GM12878 (cell line): ENCODE measurements at regions not wholly inside any gene's neighbourhood (a gene's known extent, or its start where the extent isn't known, plus 50 kb on each side); places are given as distances from the start of the nearest gene placed in this dataset.

Experiments
- ATAC-seq: fragments of 200-7000 bp; cut with Tn5 transposase; 3 replicates; pipeline ENCODE4 v1.9.1; 2020; ENCODE audit warnings: mild to moderate bottlenecking, moderate library complexity
- BruUV-seq: library from RNA; stranded (reverse); fragments of 400-500 nt; replicated peaks from 2 replicates; lab custom pipeline; 2021; lab: Mats Ljungman, UMichigan
- CTCF ChIA-PET: fragments of 300-600 bp; sonication (Branson Sonifier 250); formaldehyde crosslinking; extraction: SDS; loops from one replicate; lab custom pipeline; 2021; ENCODE audit warnings: inconsistent platforms; lab: Yijun Ruan, JAX
- POLR2A ChIA-PET: fragments of 350-600 bp; formaldehyde crosslinking; extraction: SDS; loops from one replicate; lab custom pipeline; 2021; ENCODE audit warnings: inconsistent platforms; lab: Charles Lee
- RAD21 ChIA-PET: fragments of 300-600 bp; sonication (Branson Sonifier 250); formaldehyde crosslinking; loops from one replicate; lab custom pipeline; 2023; ENCODE audit warnings: antibody characterized with exemption; ENCODE audit not compliant: unreplicated experiment; lab: Charles Lee
- SMC1A ChIA-PET: fragments of 300-600 bp; sonication (Branson Sonifier 250); formaldehyde crosslinking; loops from one replicate; lab custom pipeline; 2023; ENCODE audit not compliant: unreplicated experiment, uncharacterized antibody; lab: Charles Lee
- DNase-seq: peaks from one replicate; pipeline ENCODE4 v3.0.0-alpha.2; 2011; ENCODE audit warnings: low read depth, low spot score
- FAIRE-seq: peaks from 3 replicates; lab custom pipeline; 2011; peaks lifted over from hg19 to GRCh38; lab: Jason Lieb, UNC
- H2AFZ ChIP-seq: 2 replicates; pipeline ENCODE4 v1.6.0; 2011; ENCODE audit warnings: low read depth, low read length, control low read depth; ENCODE audit not compliant: control insufficient read depth
- H3K27ac ChIP-seq: 2 replicates; pipeline ENCODE4 v1.5.1; 2011; ENCODE audit warnings: control low read depth; ENCODE audit not compliant: control insufficient read depth, insufficient read depth
- H3K27me3 ChIP-seq, 2 experiments: replicated peaks in 1 of 2; 2 replicates each; pipeline versions ENCODE4 v1.6.0 to v1.6.1; 2011; ENCODE audit warnings: low read length in 1 of 2; ENCODE audit not compliant: control insufficient read depth in 2 of 2, insufficient read depth in 2 of 2
- H3K36me3 ChIP-seq, 2 experiments: 2 replicates each; pipeline ENCODE4 v1.5.1; 2011; ENCODE audit warnings: low read length in 1 of 2; ENCODE audit not compliant: control insufficient read depth in 2 of 2, insufficient read depth in 2 of 2
- H3K4me1 ChIP-seq: 2 replicates; pipeline ENCODE4 v1.6.1; 2011; ENCODE audit warnings: mild to moderate bottlenecking, low read length, moderate library complexity, mixed read lengths; ENCODE audit not compliant: control insufficient read depth, insufficient read depth
- H3K4me2 ChIP-seq: 2 replicates; pipeline ENCODE4 v1.6.0; 2011; ENCODE audit warnings: control low read depth; ENCODE audit not compliant: control insufficient read depth, insufficient read depth
- H3K4me3 ChIP-seq: fragments of 200-600 bp; sonication (generic); 2 replicates; pipeline ENCODE4 v1.5.1; 2016
- H3K79me2 ChIP-seq: 2 replicates; pipeline ENCODE4 v1.6.0; 2011; ENCODE audit warnings: low read length; ENCODE audit not compliant: control insufficient read depth, insufficient read depth
- H3K9ac ChIP-seq: 2 replicates; pipeline ENCODE4 v1.8.0; 2011; ENCODE audit warnings: low read length, control low read depth, mixed read lengths; ENCODE audit not compliant: control insufficient read depth, insufficient read depth
- H3K9me3 ChIP-seq: replicated peaks from 3 replicates; pipeline ENCODE4 v1.5.1; 2011; ENCODE audit warnings: mild to moderate bottlenecking, low read length; ENCODE audit not compliant: control insufficient read depth, insufficient read depth
- H4K20me1 ChIP-seq: 2 replicates; pipeline ENCODE4 v1.6.0; 2011; ENCODE audit not compliant: control insufficient read depth, insufficient read depth
- ASH2L ChIP-seq: fragments of 300-600, 200-600 bp; sonication (generic); IDR thresholded peaks from 2 replicates; pipeline ENCODE4 v1.6.1; 2017; ENCODE audit warnings: low read depth, mild to moderate bottlenecking, borderline replicate concordance
- CBFB ChIP-seq: IDR thresholded peaks from 2 replicates; pipeline ENCODE4 v1.6.1; 2016; ENCODE audit warnings: antibody characterized with exemption, low read depth
- CREM ChIP-seq: IDR thresholded peaks from 2 replicates; pipeline ENCODE4 v1.6.1; 2014; ENCODE audit warnings: antibody characterized with exemption, low read depth
- E2F4 ChIP-seq: IDR thresholded peaks from 2 replicates; pipeline ENCODE4 v1.6.1; 2012; ENCODE audit warnings: low read depth, low read length, improper control_type of control experiment
- JUNB ChIP-seq: IDR thresholded peaks from 2 replicates; pipeline ENCODE4 v1.6.1; 2016; ENCODE audit warnings: antibody characterized with exemption, mild to moderate bottlenecking
- NBN ChIP-seq: fragments of 450-650 bp; IDR thresholded peaks from 2 replicates; pipeline ENCODE4 v1.6.1; 2016
- NFYB ChIP-seq: IDR thresholded peaks from 2 replicates; pipeline ENCODE4 v1.6.1; 2011; ENCODE audit warnings: low read depth, mild to moderate bottlenecking, low read length, improper control_type of control experiment, moderate library complexity; ENCODE audit not compliant: insufficient read depth
- NRF1 ChIP-seq: conservative IDR thresholded peaks from 2 replicates; pipeline ENCODE4 v1.6.1; 2011; ENCODE audit warnings: mild to moderate bottlenecking, low read depth, low read length, improper control_type of control experiment
- PAX5 ChIP-seq: IDR thresholded peaks from 2 replicates; pipeline ENCODE4 v1.6.1; 2011; ENCODE audit warnings: low read depth, low read length, borderline replicate concordance
- PAX8 ChIP-seq: fragments of 450-650 bp; IDR thresholded peaks from 2 replicates; pipeline ENCODE4 v1.6.1; 2017; ENCODE audit warnings: mild to moderate bottlenecking, moderate library complexity
- PBX3 ChIP-seq: IDR thresholded peaks from 2 replicates; pipeline ENCODE4 v1.6.1; 2011; ENCODE audit warnings: mild to moderate bottlenecking, low read depth, low read length, moderate library complexity; ENCODE audit not compliant: insufficient replicate concordance
- POU2F2 ChIP-seq: IDR thresholded peaks from 3 replicates; pipeline ENCODE4 v1.6.1; 2011; ENCODE audit warnings: low read depth, mild to moderate bottlenecking, low read length, borderline replicate concordance
- RELA ChIP-seq: fragments of 450-650 bp; IDR thresholded peaks from 2 replicates; pipeline ENCODE4 v1.8.0; 2014; ENCODE audit warnings: borderline replicate concordance; ENCODE audit not compliant: partially characterized antibody
- SMAD5 ChIP-seq: IDR thresholded peaks from 2 replicates; pipeline ENCODE4 v1.6.1; 2016; ENCODE audit warnings: antibody characterized with exemption, low read depth
- SRF ChIP-seq, 2 experiments: IDR thresholded peaks; 2 replicates each; pipeline ENCODE4 v1.6.1; 2011; ENCODE audit warnings: low read depth in 2 of 2, low read length in 2 of 2, mild to moderate bottlenecking in 1 of 2, moderate library complexity in 1 of 2
- STAT3 ChIP-seq: IDR thresholded peaks from 2 replicates; pipeline ENCODE4 v1.6.1; 2011; ENCODE audit warnings: low read depth, low read length, improper control_type of control experiment
- WRNIP1 ChIP-seq: IDR thresholded peaks from 2 replicates; pipeline ENCODE4 v1.6.1; 2011; ENCODE audit warnings: low read depth, low read length, improper control_type of control experiment, borderline replicate concordance
- ZNF24 ChIP-seq: fragments of 450-650 bp; IDR thresholded peaks from 2 replicates; pipeline ENCODE4 v1.6.1; 2017; ENCODE audit warnings: antibody characterized with exemption, mild to moderate bottlenecking
- WGBS: methylation state at CpG from one replicate; pipeline ENCODE4 v1.1.6; 2016; ENCODE audit warnings: low lambda C conversion rate; ENCODE audit not compliant: insufficient replicate concordance, insufficient coverage; ENCODE audit errors: missing lambda C conversion rate; 5-methylcytosine and 5-hydroxymethylcytosine counted together
- in situ Hi-C: fragments of 300-500 bp; cut with MboI; formaldehyde crosslinking; loops from 9 replicates; pipeline ENCODE4 v1.14.3; 2018; ENCODE audit warnings: mixed read lengths
- intact Hi-C: fragments of 100-400 bp; cut with micrococcal nuclease; formaldehyde crosslinking; loops from one replicate; pipeline ENCODE4 v1.14.2; 2022; ENCODE audit not compliant: unreplicated experiment

- H3K9me3 ChIP-seq = no peaks in the 10 kb centered on the region
- WGBS = 32% methylated on average over 7 of the region's 7 CpGs
- ChIA-PET RAD21 (no interaction called here), CTCF (interaction anchor here (0.6 kb wide), 1 partner anchor 1312 kb away, joined by 3 read pairs; no protein-coding TSS in a partner anchor), SMC1A (no interaction called here), POLR2A (no interaction called here)
- DNase-seq (no peak), ATAC-seq (no peak), FAIRE-seq (no peak)
- H3K4me1 ChIP-seq = no peaks in the 10 kb centered on the region
- H3K79me2 ChIP-seq = no peaks in the 10 kb centered on the region
- in situ Hi-C loops = no loop called here
- intact Hi-C loops = no loop called here
- no peak overlapping the region for H3K4me3 ChIP-seq
- BruUV-seq = no TSS peak
- no peak overlapping the region for H3K4me2 ChIP-seq
- no peaks in the 10 kb centered on the region for H4K20me1 ChIP-seq
- peaks cover 2 to 6% of the 10 kb centered on the region in 2 experiments; a peak in 3 of 4 replicates for H3K27me3 ChIP-seq
- H3K36me3 ChIP-seq = no peaks in the 10 kb centered on the region
- no peak overlapping the region for H2AFZ ChIP-seq
- H3K27ac ChIP-seq = no peak overlapping the region
- TF ChIP-seq E2F4 (no peak), SRF (IDR thresholded peaks at IDR 0.05; ENCODE audit: low read depth in 2 of 2, low read length in 2 of 2) (no peak), CBFB (no peak), STAT3 (no peak), RELA (no peak), WRNIP1 (no peak), POU2F2 (no peak), SMAD5 (no peak), PAX5 (no peak), PAX8 (no peak), PBX3 (no peak), ASH2L (no peak), JUNB (no peak), CREM (no peak), NBN (no peak), NRF1 (no peak), ZNF24 (no peak), NFYB (no peak)
- no peak overlapping the region for H3K9ac ChIP-seq
Measured at GRCh38 chr6:167442245-167442644, 117.4 kb downstream of the TTLL2 start.
